ENCODE measurements at regions not wholly inside any gene's neighbourhood (a gene's known extent, or its start where the extent isn't known, plus 50 kb on each side); places are given as distances from the start of the nearest gene placed in this dataset.
"Not testable (repeated sequence)": the region's sequence is repeated elsewhere in the genome, so short reads cannot be mapped to it uniquely, and the experiment has no call there.

DNA sequence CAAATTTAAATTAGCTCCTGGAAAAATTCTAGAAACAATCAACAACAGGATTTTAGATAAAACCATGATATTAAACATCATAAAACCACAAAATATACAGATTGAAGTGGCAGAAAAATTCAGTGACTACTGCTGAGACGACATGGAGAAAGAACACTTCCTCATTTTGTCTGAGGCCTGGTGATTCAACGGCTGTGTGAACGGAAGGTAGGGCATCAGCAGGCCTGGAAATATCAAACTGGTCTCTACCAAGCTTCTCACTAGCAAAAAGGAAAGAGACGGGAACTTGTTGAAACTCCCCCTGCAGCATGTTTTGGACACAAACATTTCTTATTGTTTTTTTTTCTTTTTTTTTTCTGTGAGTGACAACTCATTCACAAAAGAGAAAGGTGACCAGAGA, 58.0 kb upstream of the AHI1 start:
- no peak for DNase-seq (ENCODE audit: low read depth)

DNA sequence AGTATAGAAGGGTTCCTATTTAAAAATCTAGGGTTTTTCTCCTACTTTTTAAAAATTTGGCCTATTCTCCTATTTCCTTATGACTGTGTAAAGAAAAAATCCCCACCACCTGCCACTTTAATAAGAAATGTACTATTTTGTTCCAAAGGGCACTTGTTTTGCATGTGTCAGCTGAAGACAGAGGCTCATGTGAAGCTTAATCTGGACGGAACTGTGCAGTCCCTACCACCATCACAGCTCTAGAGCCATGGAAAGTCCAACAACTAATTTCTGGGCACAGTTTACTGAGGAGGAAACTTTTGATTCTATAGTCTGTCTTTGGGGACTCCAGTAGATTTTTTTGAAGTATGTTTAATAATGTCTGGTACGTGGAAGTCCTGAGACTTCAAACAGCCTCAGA, 60.0 kb upstream of the AHI1 start:
- DNase-seq (ENCODE audit: low read depth), result no peak

DNA sequence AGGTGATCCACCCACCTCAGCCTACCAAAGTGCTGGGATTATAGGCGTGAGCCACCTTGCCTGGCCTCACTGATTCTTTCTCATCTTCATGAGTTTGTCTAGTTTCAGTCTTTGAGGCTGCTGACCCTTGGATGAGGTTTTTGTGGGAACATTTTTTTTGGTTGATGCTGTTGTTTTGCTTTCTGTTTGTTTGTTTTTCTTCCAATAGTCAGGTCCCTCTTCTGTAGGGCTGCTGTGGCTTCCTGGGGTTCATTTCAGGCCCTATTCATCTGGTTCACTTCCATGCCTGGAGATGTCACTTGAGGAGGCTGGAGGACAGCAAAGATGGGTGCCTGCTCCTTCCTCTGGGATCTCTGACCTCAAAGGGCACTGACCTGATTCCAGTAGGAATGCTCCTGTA, 68.1 kb upstream of the AHI1 start:
- not testable (repeated sequence) for DNase-seq (ENCODE audit: low read depth)

DNA sequence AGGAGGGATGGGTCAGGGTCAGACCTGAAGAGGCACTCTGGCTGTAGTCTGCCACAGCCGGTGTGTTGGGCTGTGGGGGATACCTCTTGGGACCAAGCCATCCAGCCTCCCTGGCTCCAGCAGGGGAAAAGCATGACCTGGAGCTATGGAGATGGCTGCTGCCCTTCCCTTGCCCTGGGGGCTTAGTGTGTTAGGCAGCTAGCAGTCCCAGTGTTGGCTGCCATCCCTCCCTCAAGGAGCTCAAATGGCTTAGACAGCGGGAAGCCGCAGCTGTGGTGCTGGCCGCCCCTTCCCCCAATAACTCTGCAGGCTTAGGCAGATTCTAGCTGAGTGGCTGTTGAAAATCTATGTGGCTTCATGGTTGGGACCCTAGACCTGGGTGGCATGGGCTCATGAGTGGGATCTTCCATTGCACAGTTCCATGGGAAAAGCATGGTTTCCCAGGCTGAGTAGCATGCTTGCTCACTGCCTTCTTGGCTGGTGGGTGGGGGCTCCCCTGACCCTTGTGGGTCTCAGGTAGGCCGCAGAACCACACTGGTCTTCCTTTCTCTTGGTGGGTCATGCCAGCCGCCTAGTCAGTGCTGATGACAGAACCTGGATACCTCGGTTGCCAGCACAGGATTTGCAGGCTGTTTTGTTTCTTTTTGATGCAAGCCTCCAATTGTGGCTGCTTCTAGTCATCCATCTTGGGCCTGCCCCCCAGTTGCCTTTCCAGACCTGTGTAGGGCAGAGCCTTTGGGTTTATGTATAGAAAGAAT, 69.0 kb upstream of the AHI1 start:
- DNase-seq (ENCODE audit: low read depth), result no peak

- DNase-seq (ENCODE audit: low read depth), result no peak
Observed at GRCh38 chr6:135567375-135568083, 70.0 kb upstream of the AHI1 start.

- DNase-seq (ENCODE audit: low read depth), result peak; percentile 82
Observed at GRCh38 chr6:135568379-135568778, 70.8 kb upstream of the AHI1 start.

DNA sequence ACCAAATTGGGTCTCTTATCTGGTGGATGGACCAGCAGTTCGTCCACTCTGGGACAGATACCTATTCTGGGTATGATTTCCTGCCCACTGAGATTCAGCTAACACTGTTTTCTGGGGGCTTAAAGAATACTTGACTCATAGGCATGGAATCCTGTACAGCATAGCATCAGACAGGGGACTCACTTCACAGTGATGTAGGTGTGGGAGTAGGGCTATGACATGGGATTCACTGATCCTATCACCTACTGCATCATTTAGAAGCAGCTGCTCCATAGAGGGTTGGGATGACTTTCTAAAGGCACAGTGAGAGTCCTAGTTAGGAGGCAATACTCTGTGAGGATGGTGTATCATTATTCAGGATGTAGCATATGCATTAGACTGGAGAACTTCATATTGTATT, 74.5 kb upstream of the AHI1 start:
- DNase-seq (ENCODE audit: low read depth), result no peak

DNA sequence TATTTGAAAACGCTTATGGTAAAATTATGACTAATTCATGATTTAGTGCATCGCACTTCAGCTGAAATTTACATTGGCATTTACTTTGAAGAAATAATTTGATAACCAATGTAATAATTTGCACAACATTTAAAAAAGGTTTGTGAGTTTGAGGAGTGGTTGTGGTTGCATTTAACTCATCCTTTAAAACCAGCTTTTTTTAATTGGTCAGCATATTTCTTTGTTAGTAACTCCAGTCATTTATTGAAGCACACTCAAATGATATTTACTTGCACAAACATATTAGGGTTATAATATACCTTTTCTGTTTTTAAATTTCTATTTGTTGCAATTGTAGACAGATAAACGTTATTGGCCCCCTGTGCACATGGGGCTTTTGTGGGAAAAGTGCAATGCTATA, 78.1 kb upstream of the AHI1 start:
- no peak for DNase-seq (ENCODE audit: low read depth)

DNA sequence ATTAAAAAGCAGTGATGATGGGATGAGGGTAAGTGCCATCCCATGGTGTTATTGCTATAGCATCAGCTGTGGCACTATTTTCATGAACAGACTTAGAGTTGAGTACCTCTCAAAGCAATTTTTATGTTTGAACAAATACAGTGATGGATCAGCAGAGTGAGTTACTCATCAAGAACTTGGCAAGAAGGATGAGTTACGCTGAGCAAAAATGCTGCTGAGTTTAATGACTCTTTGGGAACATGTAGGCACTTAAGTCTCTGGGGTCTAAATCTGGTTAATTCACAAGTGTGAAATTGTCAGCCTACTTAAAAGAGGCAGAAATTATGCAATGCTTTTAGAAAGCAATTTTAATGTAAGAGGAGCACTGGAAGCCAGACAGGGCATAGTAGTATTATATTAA, 78.5 kb upstream of the AHI1 start:
- peak; percentile 29 for DNase-seq (ENCODE audit: low read depth)

DNA sequence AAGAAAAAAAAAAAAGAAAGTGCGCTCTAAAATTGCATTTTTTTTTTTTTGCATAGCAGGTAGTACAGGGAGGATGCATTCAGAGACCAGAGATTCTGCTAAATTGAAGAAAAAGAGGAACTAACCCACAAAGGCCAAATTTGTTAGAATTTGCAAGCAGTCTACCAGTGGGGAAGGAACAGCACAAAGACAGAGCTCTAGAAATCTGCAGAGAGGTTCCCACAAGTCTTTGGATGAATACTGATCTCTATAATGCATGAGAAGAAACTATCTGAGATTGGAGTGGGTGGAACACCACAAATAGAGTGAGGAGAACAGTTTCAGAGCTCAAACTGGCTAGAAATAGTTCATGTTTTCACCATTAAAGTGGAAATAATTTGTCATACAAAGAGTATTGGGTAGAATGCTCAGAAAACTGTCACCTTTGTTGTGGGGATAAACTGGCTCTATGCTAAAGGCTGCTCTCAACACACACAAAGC, 79.6 kb upstream of the AHI1 start:
- DNase-seq (ENCODE audit: low read depth), result no peak

GRCh38 chr6:135578976-135579375, 81.4 kb upstream of the AHI1 start:
- DNase-seq (ENCODE audit: low read depth), result no peak

DNA sequence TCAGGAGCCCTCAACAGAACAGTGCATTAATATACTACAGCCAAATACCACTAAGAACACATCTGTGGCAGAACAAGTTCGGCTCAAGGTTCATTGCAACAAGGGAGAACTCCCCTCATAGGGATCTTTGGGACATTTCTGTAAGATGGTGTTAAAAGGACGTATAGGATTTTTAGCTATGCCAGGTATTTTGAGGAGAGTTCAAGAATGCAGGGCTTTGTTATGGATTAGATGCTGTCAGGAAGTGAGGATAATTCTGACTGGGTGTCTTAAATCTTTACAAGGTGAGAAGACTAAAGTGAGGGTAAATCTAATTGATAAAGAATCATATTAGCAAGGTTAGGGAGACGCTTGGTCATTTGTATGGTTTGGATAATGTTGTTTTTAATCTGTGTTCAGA, 83.7 kb upstream of the AHI1 start:
- DNase-seq (ENCODE audit: low read depth), result no peak

- DNase-seq (ENCODE audit: low read depth), result no peak
Observed at GRCh38 chr6:135583256-135583761, 85.8 kb upstream of the AHI1 start.

- DNase-seq (ENCODE audit: low read depth), result peak; percentile 12
Observed at GRCh38 chr6:135586388-135586787, 88.8 kb upstream of the AHI1 start.

DNA sequence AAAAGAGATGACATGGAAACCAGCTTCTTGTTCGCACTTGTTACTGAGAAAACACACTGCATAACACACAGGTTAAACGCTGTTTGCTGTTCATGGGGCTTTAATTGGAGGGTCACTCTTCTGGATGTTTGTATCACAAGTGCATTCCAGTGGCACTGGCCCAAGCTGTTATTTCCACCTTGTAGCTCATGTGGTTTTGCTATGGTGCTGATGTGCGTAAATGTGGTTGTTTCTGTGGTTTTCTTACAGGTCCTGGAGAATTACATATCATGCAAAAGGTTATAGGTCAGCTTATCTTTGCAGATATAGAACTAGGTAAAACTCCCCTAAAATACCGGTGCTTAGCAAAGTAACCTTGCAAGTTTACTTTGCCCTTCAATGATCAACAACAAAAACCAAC, 89.3 kb upstream of the AHI1 start:
- DNase-seq (ENCODE audit: low read depth), result peak; percentile 71

- DNase-seq (ENCODE audit: low read depth), result no peak
Observed at GRCh38 chr6:135592276-135592675, 94.7 kb upstream of the AHI1 start.

DNA sequence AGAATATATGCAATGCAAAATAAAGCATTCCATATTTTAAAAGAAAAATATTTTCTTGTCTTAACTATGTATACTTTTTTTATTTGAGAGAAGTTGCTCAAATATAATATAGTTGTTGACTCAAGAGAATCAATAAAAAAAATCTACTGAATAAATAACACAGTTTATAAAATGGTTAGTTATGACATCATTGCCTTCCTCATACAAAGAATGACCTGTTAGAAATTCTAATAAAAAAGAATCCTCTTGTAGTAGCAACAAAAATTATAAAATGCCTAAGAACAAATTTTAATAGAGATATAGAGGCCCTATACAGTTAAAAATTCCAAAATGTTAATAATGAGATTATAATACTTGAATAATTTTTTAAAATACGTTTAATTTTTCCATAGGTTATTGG, 96.5 kb upstream of the AHI1 start:
- DNase-seq (ENCODE audit: low read depth), result no peak

GRCh38 chr6:135600086-135600702, 102.7 kb upstream of the AHI1 start:
- DNase-seq (ENCODE audit: low read depth), result no peak

DNA sequence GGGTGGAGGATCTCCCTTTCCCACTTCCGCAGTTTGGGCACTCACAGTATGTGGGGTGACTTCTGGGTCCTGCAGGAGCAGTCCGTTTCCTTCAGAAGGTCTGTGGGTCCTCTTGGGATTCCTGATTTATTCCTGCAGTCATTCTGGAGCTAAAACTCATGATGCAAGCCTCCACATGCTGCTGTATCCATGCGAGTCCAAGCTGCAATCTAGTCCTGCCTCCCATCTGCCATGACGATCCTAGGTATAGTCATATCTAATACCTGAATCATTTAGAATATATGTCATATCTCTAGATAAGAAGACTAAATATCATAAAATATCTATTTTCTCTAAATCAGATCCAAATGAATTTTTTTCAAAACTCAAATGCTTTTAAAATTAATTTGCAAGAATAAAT, 103.4 kb upstream of the AHI1 start:
- DNase-seq (ENCODE audit: low read depth), result no peak

- DNase-seq (ENCODE audit: low read depth), result no peak
Observed at GRCh38 chr6:135601857-135602256, 104.3 kb upstream of the AHI1 start.

DNA sequence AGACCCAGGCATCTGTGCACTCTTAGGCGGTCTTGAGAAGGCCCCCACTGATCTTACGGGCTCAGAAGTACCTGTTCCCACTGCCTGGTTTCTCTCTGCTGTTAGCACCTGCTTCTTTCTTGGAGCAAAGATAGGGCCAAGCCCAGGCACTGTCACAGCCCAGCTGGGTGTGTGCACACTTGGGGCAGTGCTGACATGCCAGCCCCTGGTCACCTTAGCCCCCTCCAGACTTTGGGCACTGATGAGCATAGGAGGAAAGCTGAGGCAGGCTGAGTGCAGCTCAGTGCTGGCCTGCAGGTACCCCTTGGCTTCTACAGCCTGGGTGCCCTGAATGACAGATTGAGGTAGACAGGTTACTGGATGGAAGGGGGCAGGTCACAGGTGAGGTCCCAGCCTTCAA, 105.7 kb upstream of the AHI1 start:
- DNase-seq (ENCODE audit: low read depth), result no peak

DNA sequence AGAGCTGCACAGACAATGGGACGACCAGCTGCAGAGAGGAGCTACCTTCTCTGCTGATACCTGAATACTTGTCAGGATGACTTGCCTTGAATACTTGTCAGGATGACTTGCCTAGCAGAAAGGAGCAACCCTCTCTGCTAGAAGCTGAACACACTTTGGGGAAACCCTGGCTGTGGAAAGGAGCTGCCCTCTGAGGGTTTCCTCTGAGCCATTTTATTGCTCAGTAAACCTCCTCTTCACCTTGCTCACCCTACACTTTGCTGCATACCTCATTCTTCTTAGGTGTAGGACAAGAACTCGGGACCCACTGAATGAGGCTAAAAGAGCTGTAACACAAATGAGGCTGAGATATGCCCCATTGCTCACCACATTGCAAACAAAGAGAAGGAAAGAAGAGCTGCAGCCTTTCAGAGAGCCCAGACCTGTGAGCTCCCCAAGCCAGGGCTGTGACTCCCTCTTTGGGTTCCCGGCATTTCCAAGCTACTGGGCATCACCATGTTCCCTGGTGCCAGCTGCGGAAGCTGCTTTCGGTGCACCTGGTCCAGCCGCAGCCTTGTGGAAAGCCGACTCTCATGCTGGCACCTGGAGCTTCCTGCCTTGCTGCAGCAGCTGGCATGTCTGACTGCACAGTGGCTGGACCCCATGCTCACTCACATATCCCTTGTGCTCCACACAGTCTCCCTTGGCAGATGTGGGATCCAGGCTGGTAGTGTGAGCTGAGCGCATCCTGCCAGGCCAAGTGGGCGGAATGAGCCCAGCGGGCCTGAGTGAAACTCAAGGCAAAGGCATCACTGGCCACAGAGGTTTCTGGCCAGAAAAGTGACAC, 106.7 kb upstream of the AHI1 start:
- no peak for DNase-seq (ENCODE audit: low read depth)
